DOHH2 (cell line): ENCODE measurements at regions not wholly inside any gene's neighbourhood (a gene's known extent, or its start where the extent isn't known, plus 50 kb on each side); places are given as distances from the start of the nearest gene placed in this dataset.
A peak's percentile ranks its signal among the peaks of the same experiment; 100 is the strongest.

Source experiments
- H3F3A ChIP-seq: fragments of 200-600 bp; sonication (generic), shearing (Covaris generic); 2 replicates; pipeline ENCODE4 v1.6.0; 2016; ENCODE audit warnings: antibody characterized with exemption, mild to moderate bottlenecking; ENCODE audit not compliant: control insufficient read depth, insufficient read depth
- H3K27ac ChIP-seq: fragments of 200-600 bp; sonication (generic); 2 replicates; pipeline ENCODE4 v1.5.1; 2014; ENCODE audit warnings: low read depth, mild to moderate bottlenecking, low read length, moderate library complexity
- H3K27me3 ChIP-seq: fragments of 200-600 bp; sonication (generic); 2 replicates; pipeline ENCODE4 v1.6.1; 2014; ENCODE audit warnings: mild to moderate bottlenecking, low read length, mixed read lengths; ENCODE audit not compliant: control insufficient read depth
- H3K36me3 ChIP-seq: fragments of 200-600 bp; sonication (generic); 2 replicates; pipeline ENCODE4 v1.6.1; 2014; ENCODE audit warnings: mild to moderate bottlenecking, low read length, moderate library complexity, mixed read lengths; ENCODE audit not compliant: control insufficient read depth
- H3K4me1 ChIP-seq: fragments of 200-600 bp; sonication (generic); 2 replicates; pipeline ENCODE4 v1.6.1; 2014; ENCODE audit warnings: mild to moderate bottlenecking, low read length, mixed read lengths; ENCODE audit not compliant: control insufficient read depth
- H3K4me2 ChIP-seq: fragments of 200-600 bp; sonication (generic); 2 replicates; pipeline ENCODE4 v1.6.0; 2014; ENCODE audit warnings: mild to moderate bottlenecking, low read length, moderate library complexity
- H3K4me3 ChIP-seq: fragments of 200-600 bp; sonication (generic); 2 replicates; pipeline ENCODE4 v1.5.1; 2014; ENCODE audit warnings: mild to moderate bottlenecking, low read length, mixed read lengths
- H3K79me2 ChIP-seq: fragments of 200-600 bp; sonication (generic); 2 replicates; pipeline ENCODE4 v1.6.1; 2014; ENCODE audit warnings: mild to moderate bottlenecking, low read length, mixed read lengths; ENCODE audit not compliant: control insufficient read depth
- H3K9me2 ChIP-seq: fragments of 200-600 bp; sonication (generic); replicated peaks from 2 replicates; pipeline ENCODE4 v1.6.1; 2014; ENCODE audit warnings: mild to moderate bottlenecking, low read length, mixed read lengths; ENCODE audit not compliant: control insufficient read depth
- H3K9me3 ChIP-seq: fragments of 200-600 bp; sonication (generic); 2 replicates; pipeline ENCODE4 v1.6.1; 2014; ENCODE audit warnings: antibody characterized with exemption, low read length, mixed read lengths; ENCODE audit not compliant: control insufficient read depth, insufficient read depth
- H4K20me1 ChIP-seq: fragments of 200-600 bp; sonication (generic); 2 replicates; pipeline ENCODE4 v1.6.0; 2014; ENCODE audit warnings: low read depth, mild to moderate bottlenecking, antibody characterized with exemption, low read length, moderate library complexity; ENCODE audit not compliant: control insufficient read depth, insufficient read depth
- EZH2phosphoT487 ChIP-seq: fragments of 200-600 bp; sonication (generic); IDR thresholded peaks from 2 replicates; pipeline ENCODE4 v1.6.1; 2017; ENCODE audit warnings: borderline replicate concordance, mild to moderate bottlenecking, antibody characterized with exemption, low read length, moderate library complexity, mixed read lengths
- TF ChIP-seq, protein P1 (sequence below): fragments of 200-600 bp; sonication (generic); IDR thresholded peaks from one replicate; pipeline ENCODE4 v1.5.1; 2014; ENCODE audit warnings: antibody characterized with exemption, mild to moderate bottlenecking, low read depth, low read length; ENCODE audit not compliant: poor library complexity, severe bottlenecking

DNA sequence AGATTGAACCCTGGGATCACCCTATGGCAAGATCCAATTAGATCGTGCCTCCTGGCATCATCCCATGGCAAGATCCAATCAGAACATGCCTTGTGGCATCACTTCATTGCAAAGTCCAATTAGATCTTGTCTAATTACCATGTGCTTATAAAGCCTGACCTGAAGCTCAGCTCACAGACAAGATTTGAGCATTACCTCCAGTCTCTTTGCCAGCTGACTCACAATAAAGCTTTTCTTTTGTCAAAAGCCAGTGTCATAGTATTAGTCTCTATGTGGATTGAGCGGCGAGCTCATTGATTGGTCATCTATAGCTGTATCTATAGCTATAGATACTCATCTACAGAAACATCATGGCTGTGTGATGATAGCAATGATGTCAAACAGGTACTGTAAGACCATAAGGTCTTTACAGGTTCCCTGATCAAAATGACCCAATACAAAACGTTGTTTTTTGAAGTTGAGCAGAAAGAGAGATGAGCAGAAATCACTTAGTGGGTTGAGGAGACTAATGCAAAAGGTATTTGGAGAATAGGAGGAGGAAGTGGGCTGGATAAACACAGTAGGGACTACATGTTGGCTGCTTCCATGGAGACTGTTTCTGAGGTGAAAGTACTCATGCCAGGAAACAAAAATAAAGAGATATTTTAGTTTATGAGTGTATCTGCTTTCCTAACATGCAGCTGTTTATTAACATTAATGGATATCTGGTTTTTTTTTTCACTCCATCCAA is 545.9 kb upstream of the AMELY start:
- TF ChIP-seq, protein P1, sequence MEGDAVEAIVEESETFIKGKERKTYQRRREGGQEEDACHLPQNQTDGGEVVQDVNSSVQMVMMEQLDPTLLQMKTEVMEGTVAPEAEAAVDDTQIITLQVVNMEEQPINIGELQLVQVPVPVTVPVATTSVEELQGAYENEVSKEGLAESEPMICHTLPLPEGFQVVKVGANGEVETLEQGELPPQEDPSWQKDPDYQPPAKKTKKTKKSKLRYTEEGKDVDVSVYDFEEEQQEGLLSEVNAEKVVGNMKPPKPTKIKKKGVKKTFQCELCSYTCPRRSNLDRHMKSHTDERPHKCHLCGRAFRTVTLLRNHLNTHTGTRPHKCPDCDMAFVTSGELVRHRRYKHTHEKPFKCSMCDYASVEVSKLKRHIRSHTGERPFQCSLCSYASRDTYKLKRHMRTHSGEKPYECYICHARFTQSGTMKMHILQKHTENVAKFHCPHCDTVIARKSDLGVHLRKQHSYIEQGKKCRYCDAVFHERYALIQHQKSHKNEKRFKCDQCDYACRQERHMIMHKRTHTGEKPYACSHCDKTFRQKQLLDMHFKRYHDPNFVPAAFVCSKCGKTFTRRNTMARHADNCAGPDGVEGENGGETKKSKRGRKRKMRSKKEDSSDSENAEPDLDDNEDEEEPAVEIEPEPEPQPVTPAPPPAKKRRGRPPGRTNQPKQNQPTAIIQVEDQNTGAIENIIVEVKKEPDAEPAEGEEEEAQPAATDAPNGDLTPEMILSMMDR: no peak
- no peak for TF ChIP-seq EZH2phosphoT487
- H4K20me1 ChIP-seq: no peaks in the 10 kb centered on the region
- H3F3A ChIP-seq: no peaks in the 10 kb centered on the region
- H3K4me1 ChIP-seq: peaks cover 15% of the 10 kb centered on the region
- no peaks in the 10 kb centered on the region for H3K9me2 ChIP-seq
- H3K4me2 ChIP-seq: no peak overlapping the region
- no peak overlapping the region for H3K4me3 ChIP-seq
- H3K9me3 ChIP-seq: no peaks in the 10 kb centered on the region
- no peaks in the 10 kb centered on the region for H3K27me3 ChIP-seq
- no peak overlapping the region for H3K27ac ChIP-seq
- H3K36me3 ChIP-seq: no peaks in the 10 kb centered on the region
- H3K79me2 ChIP-seq: no peaks in the 10 kb centered on the region

DNA sequence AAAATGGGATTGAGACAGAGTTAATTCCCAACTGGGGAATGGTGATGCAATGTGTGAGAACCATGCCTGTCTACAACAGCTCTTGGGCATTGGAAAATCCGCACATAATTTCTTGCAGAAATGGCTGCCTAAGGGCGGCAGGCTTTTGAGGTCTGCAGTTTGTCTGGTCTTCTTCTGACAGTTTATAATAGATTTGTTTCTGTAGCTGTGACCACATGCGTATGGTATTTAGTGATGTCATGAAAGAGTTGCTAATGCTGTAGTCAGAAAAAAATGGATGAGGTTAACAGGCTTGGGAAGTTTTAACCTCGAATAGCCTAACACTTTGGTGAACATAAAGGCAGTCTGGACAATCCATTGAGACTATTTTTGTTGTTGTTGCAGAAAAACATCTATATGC is 544.1 kb upstream of the AMELY start:
- H3K4me1 ChIP-seq: peaks cover 19% of the 10 kb centered on the region
- TF ChIP-seq EZH2phosphoT487: no peak
- TF ChIP-seq, protein P1: no peak
- H3F3A ChIP-seq: no peaks in the 10 kb centered on the region
- no peaks in the 10 kb centered on the region for H3K79me2 ChIP-seq
- no peaks in the 10 kb centered on the region for H3K27me3 ChIP-seq
- no peak overlapping the region for H3K27ac ChIP-seq
- no peak overlapping the region for H3K4me3 ChIP-seq
- no peaks in the 10 kb centered on the region for H3K36me3 ChIP-seq
- H3K9me2 ChIP-seq: no peaks in the 10 kb centered on the region
- no peaks in the 10 kb centered on the region for H4K20me1 ChIP-seq
- no peak overlapping the region for H3K4me2 ChIP-seq
- no peaks in the 10 kb centered on the region for H3K9me3 ChIP-seq

DNA sequence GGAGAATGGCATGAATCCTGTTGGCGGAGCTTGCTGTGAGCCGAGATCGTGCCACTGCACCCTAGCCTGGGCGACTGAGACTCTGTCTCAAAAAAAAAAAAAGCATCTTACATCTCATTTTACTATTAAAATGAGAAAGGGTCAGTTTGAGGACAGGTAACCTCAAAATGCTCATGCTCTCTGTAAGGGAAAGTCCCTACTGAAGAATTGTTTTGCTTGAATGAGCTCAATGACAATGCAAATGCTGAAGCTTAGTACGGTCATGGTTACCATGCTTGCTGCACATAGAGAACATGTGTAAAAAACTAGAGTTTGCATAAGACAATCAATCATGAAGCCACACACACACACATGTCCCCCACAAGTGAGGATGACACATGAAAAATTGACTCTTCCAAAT is 541.8 kb upstream of the AMELY start:
- Histone ChIP-seq H3K9me2 (no peaks in the 10 kb centered on the region), H3K4me2 (peak overlapping the region; percentile 66), H3K4me3 (peak overlapping the region; percentile 33), H3F3A (no peaks in the 10 kb centered on the region), H3K27me3 (no peaks in the 10 kb centered on the region), H4K20me1 (no peaks in the 10 kb centered on the region), H3K27ac (no peak overlapping the region), H3K4me1 (peaks cover 19% of the 10 kb centered on the region), H3K36me3 (no peaks in the 10 kb centered on the region), H3K79me2 (no peaks in the 10 kb centered on the region), H3K9me3 (no peaks in the 10 kb centered on the region)
- TF ChIP-seq, protein P1: no peak
